ENCODE measurements at regions not wholly inside any gene's neighbourhood (a gene's known extent, or its start where the extent isn't known, plus 50 kb on each side); places are given as distances from the start of the nearest gene placed in this dataset.

- TF ChIP-seq CHD7 (IDR thresholded peaks at IDR 0.05; ENCODE audit: insufficient replicate concordance, low read length) (no peak), CHD2 (IDR thresholded peaks at IDR 0.05; ENCODE audit: low read length) (no peak), KDM4A (IDR thresholded peaks at IDR 0.05; ENCODE audit: low read depth, low read length, severe bottlenecking) (no peak), NANOG (IDR thresholded peaks at IDR 0.05; ENCODE audit: insufficient read depth, low read depth, low read length, poor library complexity, severe bottlenecking) (no peak), BCL11A (IDR thresholded peaks at IDR 0.05; ENCODE audit: low read depth in 2 of 2, low read length in 2 of 2) (no peak), GABPA (IDR thresholded peaks at IDR 0.05; ENCODE audit: borderline replicate concordance, insufficient read depth, low read length) (no peak), SIN3A (conservative IDR thresholded peaks at IDR 0.05 in 1 of 2, IDR thresholded peaks at IDR 0.05 in 1 of 2; ENCODE audit: low read depth in 1 of 2, low read length in 2 of 2) (no peak), CREB1 (IDR thresholded peaks at IDR 0.05) (no peak), EZH2 (IDR thresholded peaks at IDR 0.05; ENCODE audit: low read depth, low read length, severe bottlenecking) (no peak)
- TF ChIP-seq, protein P1, sequence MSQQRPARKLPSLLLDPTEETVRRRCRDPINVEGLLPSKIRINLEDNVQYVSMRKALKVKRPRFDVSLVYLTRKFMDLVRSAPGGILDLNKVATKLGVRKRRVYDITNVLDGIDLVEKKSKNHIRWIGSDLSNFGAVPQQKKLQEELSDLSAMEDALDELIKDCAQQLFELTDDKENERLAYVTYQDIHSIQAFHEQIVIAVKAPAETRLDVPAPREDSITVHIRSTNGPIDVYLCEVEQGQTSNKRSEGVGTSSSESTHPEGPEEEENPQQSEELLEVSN (IDR thresholded peaks at IDR 0.05): no peak
These were observed 69.4 kb upstream of the MORC3 start (continued) for GRCh38 chr21:36250423-36251075.

All from H1 (cell line).